ENCODE measurements at regions not wholly inside any gene's neighbourhood (a gene's known extent, or its start where the extent isn't known, plus 50 kb on each side); places are given as distances from the start of the nearest gene placed in this dataset.

GRCh38 chr2:230657462-230657861 is 55.2 kb upstream of the CAB39 start:
- no peak for DNase-seq (ENCODE audit: low read depth)
- TF ChIP-seq CTCF (IDR thresholded peaks at IDR 0.05; ENCODE audit: low read depth, low read length, missing control alignments): no peak
- in situ Hi-C loops (cut with HindIII; ENCODE audit: low sequenced_read_pairs): no loop called here
- H3K4me3 ChIP-seq (ENCODE audit: low read depth, low read length): no peak overlapping the region

GRCh38 chr2:230657906-230658305 is 54.7 kb upstream of the CAB39 start:
- no peak for TF ChIP-seq CTCF (IDR thresholded peaks at IDR 0.05; ENCODE audit: low read depth, low read length, missing control alignments)
- no peak overlapping the region for H3K4me3 ChIP-seq (ENCODE audit: low read depth, low read length)
- no peak for DNase-seq (ENCODE audit: low read depth)
- in situ Hi-C loops (cut with HindIII; ENCODE audit: low sequenced_read_pairs): no loop called here

- no peak overlapping the region for H3K4me3 ChIP-seq (ENCODE audit: low read depth, low read length)
- TF ChIP-seq CTCF (IDR thresholded peaks at IDR 0.05; ENCODE audit: low read depth, low read length, missing control alignments): no peak
- no peak for DNase-seq (ENCODE audit: low read depth)
- in situ Hi-C loops (cut with HindIII; ENCODE audit: low sequenced_read_pairs): no loop called here
Observed at GRCh38 chr2:230658577-230658876, 54.1 kb upstream of the CAB39 start.

- in situ Hi-C loops (cut with HindIII; ENCODE audit: low sequenced_read_pairs): no loop called here
- no peak for DNase-seq (ENCODE audit: low read depth)
- TF ChIP-seq CTCF (IDR thresholded peaks at IDR 0.05; ENCODE audit: low read depth, low read length, missing control alignments): no peak
- H3K4me3 ChIP-seq (ENCODE audit: low read depth, low read length): no peak overlapping the region
Observed at GRCh38 chr2:230658877-230659652, 53.6 kb upstream of the CAB39 start.

- TF ChIP-seq CTCF (IDR thresholded peaks at IDR 0.05; ENCODE audit: low read depth, low read length, missing control alignments): no peak
- in situ Hi-C loops (cut with HindIII; ENCODE audit: low sequenced_read_pairs): no loop called here
- no peak overlapping the region for H3K4me3 ChIP-seq (ENCODE audit: low read depth, low read length)
- DNase-seq (ENCODE audit: low read depth): no peak
Observed at GRCh38 chr2:230660294-230661060, 52.2 kb upstream of the CAB39 start.

- H3K4me3 ChIP-seq (ENCODE audit: low read depth, low read length): no peak overlapping the region
- no peak for TF ChIP-seq CTCF (IDR thresholded peaks at IDR 0.05; ENCODE audit: low read depth, low read length, missing control alignments)
- no peak for DNase-seq (ENCODE audit: low read depth)
- in situ Hi-C loops (cut with HindIII; ENCODE audit: low sequenced_read_pairs): no loop called here
Observed at GRCh38 chr2:230661072-230661957, 51.3 kb upstream of the CAB39 start.
